GM12865 (cell line): ENCODE measurements at regions not wholly inside any gene's neighbourhood (a gene's known extent, or its start where the extent isn't known, plus 50 kb on each side); places are given as distances from the start of the nearest gene placed in this dataset.

ENCODE experiments used
- DNase-seq: peaks from one replicate; pipeline ENCODE4 v3.0.0; 2010; ENCODE audit warnings: low read depth
- H3K4me3 ChIP-seq: 2 replicates; pipeline ENCODE4 v1.5.1; 2011; ENCODE audit warnings: mild to moderate bottlenecking, low read depth, low read length, control low read depth
- TF ChIP-seq, protein P1 (sequence below): IDR thresholded peaks from 2 replicates; pipeline ENCODE4 v1.5.1; 2011; ENCODE audit warnings: low read length, control low read depth, low read depth, inconsistent platforms; ENCODE audit not compliant: insufficient read depth; ENCODE audit errors: missing control alignments

DNA sequence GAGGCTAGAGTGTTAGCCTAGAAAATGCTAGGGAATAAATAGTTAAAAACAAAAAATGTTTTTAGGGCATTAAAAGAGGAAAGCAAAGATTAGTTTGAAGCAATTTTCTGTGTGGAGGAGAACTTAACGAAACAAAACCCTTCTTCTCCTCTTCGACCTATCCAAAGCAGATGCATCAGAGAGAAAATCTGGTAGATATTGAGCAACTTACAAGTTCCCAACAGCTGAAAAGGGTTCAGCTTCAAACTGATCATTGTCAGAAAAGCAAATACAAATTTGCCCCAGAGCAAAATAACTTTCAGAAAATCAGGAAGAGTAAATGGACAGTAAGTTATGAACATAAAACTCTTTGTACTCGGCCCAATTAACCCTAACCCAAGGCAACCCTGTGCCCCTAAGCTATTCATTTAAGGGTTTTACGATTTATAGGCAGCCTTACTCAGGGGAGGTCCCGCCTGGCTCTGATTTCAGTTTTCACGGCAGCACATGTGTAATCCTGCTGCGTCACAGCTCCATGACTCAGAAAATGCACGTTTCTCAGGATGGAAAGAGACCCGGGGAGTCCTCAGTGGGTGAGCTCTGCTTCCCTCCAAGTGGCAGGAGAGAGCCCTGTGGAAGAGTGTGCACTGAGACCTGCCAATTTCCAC lies 405.7 kb upstream of the SALL1 start:
- TF ChIP-seq, protein P1, sequence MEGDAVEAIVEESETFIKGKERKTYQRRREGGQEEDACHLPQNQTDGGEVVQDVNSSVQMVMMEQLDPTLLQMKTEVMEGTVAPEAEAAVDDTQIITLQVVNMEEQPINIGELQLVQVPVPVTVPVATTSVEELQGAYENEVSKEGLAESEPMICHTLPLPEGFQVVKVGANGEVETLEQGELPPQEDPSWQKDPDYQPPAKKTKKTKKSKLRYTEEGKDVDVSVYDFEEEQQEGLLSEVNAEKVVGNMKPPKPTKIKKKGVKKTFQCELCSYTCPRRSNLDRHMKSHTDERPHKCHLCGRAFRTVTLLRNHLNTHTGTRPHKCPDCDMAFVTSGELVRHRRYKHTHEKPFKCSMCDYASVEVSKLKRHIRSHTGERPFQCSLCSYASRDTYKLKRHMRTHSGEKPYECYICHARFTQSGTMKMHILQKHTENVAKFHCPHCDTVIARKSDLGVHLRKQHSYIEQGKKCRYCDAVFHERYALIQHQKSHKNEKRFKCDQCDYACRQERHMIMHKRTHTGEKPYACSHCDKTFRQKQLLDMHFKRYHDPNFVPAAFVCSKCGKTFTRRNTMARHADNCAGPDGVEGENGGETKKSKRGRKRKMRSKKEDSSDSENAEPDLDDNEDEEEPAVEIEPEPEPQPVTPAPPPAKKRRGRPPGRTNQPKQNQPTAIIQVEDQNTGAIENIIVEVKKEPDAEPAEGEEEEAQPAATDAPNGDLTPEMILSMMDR = no peak
- no peak overlapping the region for H3K4me3 ChIP-seq
- no peak for DNase-seq

DNA sequence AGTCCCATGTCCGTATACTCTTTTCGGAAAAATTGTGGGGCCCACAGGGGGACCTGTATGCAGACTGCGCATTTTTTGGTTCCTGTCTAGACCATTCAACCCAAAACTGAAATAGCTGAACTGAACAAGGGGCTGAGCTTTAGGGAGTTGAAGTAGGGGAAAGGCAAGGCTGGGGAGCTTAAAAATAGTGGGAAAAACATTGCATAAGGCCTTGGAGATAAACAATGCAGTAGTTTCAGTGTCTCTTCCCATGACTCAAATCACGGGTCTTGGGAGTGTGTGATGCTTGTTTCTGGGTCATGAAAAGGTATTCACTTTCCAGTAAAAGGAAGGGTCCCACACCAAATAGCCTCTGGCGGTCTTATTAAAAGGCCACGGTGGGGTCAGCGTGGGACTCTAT lies 402.8 kb upstream of the SALL1 start:
- TF ChIP-seq, protein P1 = no peak
- no peak for DNase-seq
- no peak overlapping the region for H3K4me3 ChIP-seq

DNA sequence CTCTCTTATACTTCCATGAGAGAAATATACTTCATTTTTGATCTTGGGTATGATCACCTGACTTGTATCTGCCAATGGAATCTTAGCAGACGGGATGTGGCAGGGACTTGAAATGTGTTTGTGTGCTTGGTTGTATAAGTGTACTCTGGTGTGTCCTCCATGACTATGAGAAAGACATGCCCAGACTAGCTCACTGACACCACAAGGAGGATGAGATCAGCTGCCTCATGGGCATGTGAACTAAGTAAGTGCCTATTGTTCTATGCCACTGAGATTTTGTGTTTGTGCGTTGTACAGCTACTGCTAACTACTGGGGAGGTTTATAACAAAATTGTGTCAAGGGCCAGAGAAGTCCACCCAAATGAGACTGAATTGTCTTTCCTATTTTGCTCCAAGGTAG lies 402.2 kb upstream of the SALL1 start:
- no peak for DNase-seq
- no peak overlapping the region for H3K4me3 ChIP-seq
- TF ChIP-seq, protein P1 = no peak

DNA sequence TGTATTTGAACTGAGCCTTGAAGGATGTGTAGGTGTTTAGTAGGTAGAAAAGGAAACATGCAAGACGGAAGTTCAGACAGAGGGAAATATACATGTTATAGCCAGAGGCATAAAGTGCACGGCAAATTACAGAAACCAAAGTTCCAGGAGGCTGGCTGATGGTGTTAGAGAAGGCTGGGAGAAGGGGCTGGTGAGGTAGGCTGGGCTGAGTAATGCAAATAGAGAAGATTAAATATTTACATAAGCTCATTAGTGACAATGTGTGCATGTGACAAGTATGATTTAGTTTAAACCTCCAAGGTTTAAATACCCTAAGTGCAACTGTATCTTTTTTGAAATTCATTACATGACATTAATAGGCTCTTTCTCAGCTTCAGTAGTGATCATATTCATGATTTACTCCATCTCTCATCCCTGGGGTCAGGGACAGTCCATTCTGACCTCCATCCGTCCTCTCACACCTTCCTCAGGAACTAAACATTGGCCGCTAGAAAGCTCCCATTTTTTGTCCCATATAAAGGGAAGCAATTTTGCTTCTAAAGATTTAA lies 399.8 kb upstream of the SALL1 start:
- no peak for DNase-seq
- TF ChIP-seq, protein P1 = no peak
- H3K4me3 ChIP-seq = no peak overlapping the region

DNA sequence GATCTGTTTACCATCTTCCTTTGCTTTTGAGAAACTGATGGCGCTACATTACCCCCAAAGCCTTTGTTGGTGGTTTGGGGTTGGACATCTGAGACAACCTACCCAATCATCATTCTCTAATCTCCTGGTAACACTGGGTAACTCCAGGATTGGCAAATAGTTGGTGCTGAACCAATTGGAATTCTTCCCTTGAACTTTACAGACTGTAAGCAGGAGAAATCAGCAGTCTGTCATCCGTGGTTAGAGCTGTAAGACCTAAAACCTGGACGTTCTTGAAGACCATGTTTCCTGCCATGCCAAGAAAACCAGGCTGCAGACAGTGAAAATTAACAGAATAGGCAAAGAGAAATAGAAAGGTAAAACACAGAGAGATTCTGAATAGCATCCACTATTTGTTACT lies 398.8 kb upstream of the SALL1 start:
- TF ChIP-seq, protein P1 = no peak
- no peak for DNase-seq
- no peak overlapping the region for H3K4me3 ChIP-seq

DNA sequence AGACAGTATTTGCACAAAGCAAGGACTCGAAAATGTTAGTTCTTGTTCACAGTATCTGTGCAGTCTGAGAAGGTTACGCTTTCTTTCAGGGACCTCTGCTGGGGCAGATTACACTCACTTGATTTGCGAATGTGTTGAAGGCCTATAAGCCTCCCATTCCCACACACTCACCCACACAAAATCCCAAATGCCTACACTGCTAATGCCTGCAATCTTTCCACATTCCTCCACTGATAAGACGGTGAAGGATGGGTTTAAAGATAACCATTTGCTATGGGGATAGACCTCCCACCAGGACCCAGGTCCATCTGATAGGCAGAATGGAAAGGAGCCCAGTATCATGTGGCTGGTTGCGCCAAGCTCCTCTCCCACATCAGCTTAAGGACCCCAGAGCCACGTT lies 394.9 kb upstream of the SALL1 start:
- DNase-seq = no peak
- no peak overlapping the region for H3K4me3 ChIP-seq
- TF ChIP-seq, protein P1 = no peak
